Smooth muscle cell (in vitro differentiated cells): ENCODE measurements at regions not wholly inside any gene's neighbourhood (a gene's known extent, or its start where the extent isn't known, plus 50 kb on each side); places are given as distances from the start of the nearest gene placed in this dataset.

Experiments
- DNase-seq: peaks from one replicate; lab custom pipeline; 2025; ENCODE audit not compliant: unreplicated experiment; lab: John Stamatoyannopoulos, UW
- H2AFZ ChIP-seq: fragments of 200-600 bp; sonication (generic); 2 replicates; pipeline ENCODE4 v1.6.0; 2016; ENCODE audit warnings: antibody characterized with exemption, low read depth, mild to moderate bottlenecking
- H3F3A ChIP-seq: fragments of 200-600 bp; sonication (generic); 2 replicates; pipeline ENCODE4 v1.6.0; 2017; ENCODE audit warnings: antibody characterized with exemption, low read depth
- H3K27ac ChIP-seq: fragments of 200-600 bp; sonication (generic); 2 replicates; pipeline ENCODE4 v1.5.1; 2016; ENCODE audit warnings: low read depth, mild to moderate bottlenecking
- H3K27me3 ChIP-seq: fragments of 200-600 bp; sonication (generic); 2 replicates; pipeline ENCODE4 v1.6.1; 2016; ENCODE audit warnings: low read depth, mild to moderate bottlenecking
- H3K36me3 ChIP-seq: fragments of 200-600 bp; sonication (generic); 2 replicates; pipeline ENCODE4 v1.5.1; 2016; ENCODE audit warnings: low read depth
- H3K4me1 ChIP-seq: fragments of 200-600 bp; sonication (generic); 2 replicates; pipeline ENCODE4 v1.5.1; 2016; ENCODE audit warnings: low read depth
- H3K4me2 ChIP-seq: fragments of 200-600 bp; sonication (generic); 2 replicates; pipeline ENCODE4 v1.6.0; 2016; ENCODE audit warnings: mild to moderate bottlenecking
- H3K4me3 ChIP-seq: fragments of 200-600 bp; sonication (generic); 2 replicates; pipeline ENCODE4 v1.5.1; 2016; ENCODE audit warnings: mild to moderate bottlenecking
- H3K79me2 ChIP-seq: fragments of 200-600 bp; sonication (generic); 2 replicates; pipeline ENCODE4 v1.6.0; 2016; ENCODE audit warnings: low read depth, mild to moderate bottlenecking
- H3K9ac ChIP-seq: fragments of 200-600 bp; sonication (generic); 2 replicates; pipeline ENCODE4 v1.6.0; 2016; ENCODE audit warnings: low read depth
- H3K9me3 ChIP-seq: fragments of 200-600 bp; sonication (generic); replicated peaks from 2 replicates; pipeline ENCODE4 v1.5.1; 2016; ENCODE audit warnings: low read depth
- H4K20me1 ChIP-seq: fragments of 200-600 bp; sonication (generic); 2 replicates; pipeline ENCODE4 v1.6.0; 2016; ENCODE audit warnings: low read depth
- CTCF ChIP-seq: fragments of 200-600 bp; sonication (generic); IDR thresholded peaks from 2 replicates; pipeline ENCODE4 v1.5.1; 2017; ENCODE audit warnings: borderline replicate concordance, mild to moderate bottlenecking, antibody characterized with exemption; ENCODE audit not compliant: insufficient read depth, poor library complexity, severe bottlenecking
- WGBS: methylation state at CpG from one replicate; pipeline ENCODE4 v1.1.7; 2016; ENCODE audit warnings: low lambda C conversion rate; 5-methylcytosine and 5-hydroxymethylcytosine counted together

- no peaks in the 10 kb centered on the region for H3K79me2 ChIP-seq
- no peak overlapping the region for H3K4me3 ChIP-seq
- no peaks in the 10 kb centered on the region for H3K36me3 ChIP-seq
- H4K20me1 ChIP-seq: no peaks in the 10 kb centered on the region
- no peak overlapping the region for H2AFZ ChIP-seq
- H3F3A ChIP-seq: peaks cover 10% of the 10 kb centered on the region
- WGBS: 92% methylated on average over 3 of the region's 3 CpGs
- no peak for TF ChIP-seq CTCF
- no peak for DNase-seq
- peaks cover 21% of the 10 kb centered on the region for H3K4me1 ChIP-seq
- H3K9me3 ChIP-seq: no peaks in the 10 kb centered on the region
- no peak overlapping the region for H3K27ac ChIP-seq
- H3K27me3 ChIP-seq: no peaks in the 10 kb centered on the region
- no peak overlapping the region for H3K9ac ChIP-seq
- H3K4me2 ChIP-seq: no peak overlapping the region
Measured at GRCh38 chr1:209353053-209353452, 230.5 kb upstream of the CAMK1G start.

DNA sequence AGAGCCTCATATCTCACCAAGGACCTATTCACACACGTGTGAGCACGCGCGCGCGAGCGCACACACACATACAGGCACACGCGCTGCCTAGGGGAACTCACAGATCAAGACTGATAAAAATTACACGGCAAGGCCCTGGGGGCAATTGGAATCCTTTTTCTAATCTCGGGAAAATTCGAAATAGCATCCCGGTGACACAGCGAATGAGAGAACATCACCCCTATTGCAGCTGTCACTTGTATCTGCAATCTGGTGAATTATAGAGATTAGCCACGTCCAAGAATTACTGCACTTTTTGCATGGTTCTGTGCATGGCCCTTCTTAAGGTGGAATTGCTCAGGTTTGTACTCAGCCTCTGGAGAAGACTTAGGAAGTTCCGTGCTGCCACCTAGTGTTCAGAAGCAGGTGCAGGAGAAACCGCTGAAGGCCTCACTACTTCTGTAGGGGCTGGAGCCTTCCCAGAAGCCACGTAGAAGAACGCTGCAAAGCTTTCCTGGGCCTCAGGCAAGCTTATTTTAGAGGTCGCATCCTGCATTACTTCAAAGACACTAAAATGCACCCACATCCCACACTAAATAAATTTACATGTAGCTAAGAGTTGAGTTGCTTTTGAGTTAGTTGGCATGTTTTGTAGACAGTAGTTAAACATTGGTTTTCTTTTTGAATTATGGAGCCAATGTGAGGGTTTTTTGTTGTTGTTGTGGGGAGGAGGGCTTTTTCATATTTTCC, 229.2 kb upstream of the CAMK1G start:
- peak; percentile 8 for DNase-seq
- no peaks in the 10 kb centered on the region for H3K9me3 ChIP-seq
- 31% methylated on average over 20 of the region's 20 CpGs for WGBS
- H3K36me3 ChIP-seq: no peaks in the 10 kb centered on the region
- no peak overlapping the region for H3K4me2 ChIP-seq
- H3F3A ChIP-seq: peaks cover 10% of the 10 kb centered on the region
- peak overlapping the region; percentile 16 for H2AFZ ChIP-seq
- H3K79me2 ChIP-seq: no peaks in the 10 kb centered on the region
- H3K4me1 ChIP-seq: peaks cover 18% of the 10 kb centered on the region
- no peaks in the 10 kb centered on the region for H4K20me1 ChIP-seq
- peak; percentile 86 for TF ChIP-seq CTCF
- H3K27me3 ChIP-seq: no peaks in the 10 kb centered on the region
- H3K4me3 ChIP-seq: no peak overlapping the region
- no peak overlapping the region for H3K27ac ChIP-seq
- no peak overlapping the region for H3K9ac ChIP-seq

DNA sequence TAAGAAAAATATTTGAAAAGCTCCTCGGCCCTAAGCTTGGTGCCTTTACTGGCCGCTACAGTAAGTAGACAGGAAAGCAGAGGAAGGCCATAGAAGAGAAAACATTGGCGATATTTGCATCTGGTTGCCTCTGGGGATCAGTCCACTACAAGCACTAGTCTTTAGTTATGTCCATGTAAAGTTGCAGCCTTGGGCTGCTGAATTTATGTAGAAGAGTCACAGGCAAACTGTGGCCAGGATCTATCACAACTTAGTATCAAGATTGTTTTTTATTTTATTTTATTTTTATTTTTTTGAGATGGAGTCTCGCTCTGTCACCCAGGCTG, 228.7 kb upstream of the CAMK1G start:
- H3K9ac ChIP-seq: no peak overlapping the region
- no peaks in the 10 kb centered on the region for H4K20me1 ChIP-seq
- H3K27me3 ChIP-seq: no peaks in the 10 kb centered on the region
- TF ChIP-seq CTCF: no peak
- no peaks in the 10 kb centered on the region for H3K79me2 ChIP-seq
- H3K27ac ChIP-seq: no peak overlapping the region
- no peak for DNase-seq
- H3F3A ChIP-seq: peaks cover 8% of the 10 kb centered on the region
- 71% methylated on average over 4 of the region's 4 CpGs for WGBS
- H3K9me3 ChIP-seq: no peaks in the 10 kb centered on the region
- no peak overlapping the region for H3K4me2 ChIP-seq
- H3K4me1 ChIP-seq: peaks cover 13% of the 10 kb centered on the region
- no peak overlapping the region for H3K4me3 ChIP-seq
- peak overlapping the region; percentile 16 for H2AFZ ChIP-seq
- no peaks in the 10 kb centered on the region for H3K36me3 ChIP-seq

- Histone ChIP-seq H4K20me1 (no peaks in the 10 kb centered on the region), H3K4me3 (no peak overlapping the region), H3K9ac (no peak overlapping the region), H3F3A (peaks cover 2% of the 10 kb centered on the region), H3K27ac (no peak overlapping the region), H3K79me2 (no peaks in the 10 kb centered on the region), H2AFZ (peak overlapping the region; percentile 33), H3K36me3 (no peaks in the 10 kb centered on the region), H3K4me1 (peaks cover 9% of the 10 kb centered on the region), H3K27me3 (no peaks in the 10 kb centered on the region), H3K4me2 (peak overlapping the region; percentile 6), H3K9me3 (no peaks in the 10 kb centered on the region)
- WGBS: 35% methylated on average over 4 of the region's 4 CpGs
- DNase-seq: no peak
- no peak for TF ChIP-seq CTCF
Measured at GRCh38 chr1:209355415-209355814, 228.1 kb upstream of the CAMK1G start.
